ENCODE measurements at regions not wholly inside any gene's neighbourhood (a gene's known extent, or its start where the extent isn't known, plus 50 kb on each side); places are given as distances from the start of the nearest gene placed in this dataset.

GRCh38 chr4:65139998-65140397 lies 530.3 kb downstream of the EPHA5 start:
- ATAC-seq (no peak), DNase-seq (no peak)
- Histone ChIP-seq H3K36me3 (no peaks in the 10 kb centered on the region), H3K27me3 (ENCODE audit: low read depth) (no peaks in the 10 kb centered on the region), H3K9me3 (peaks cover 9% of the 10 kb centered on the region), H3K27ac (no peak overlapping the region), H3K4me3 (no peak overlapping the region), H3K4me1 (no peaks in the 10 kb centered on the region)
- intact Hi-C loops (cut with DNase I), result no loop called here
- no peak for TF ChIP-seq CTCF (IDR thresholded peaks at IDR 0.05)

GRCh38 chr4:65126200-65126599 lies 544.1 kb downstream of the EPHA5 start:
- no peaks in the 10 kb centered on the region for H3K4me1 ChIP-seq
- intact Hi-C loops (cut with DNase I), result no loop called here
- no peak overlapping the region for H3K27ac ChIP-seq
- no peak for TF ChIP-seq CTCF (IDR thresholded peaks at IDR 0.05)
- H3K27me3 ChIP-seq (ENCODE audit: low read depth), result no peaks in the 10 kb centered on the region
- DNase-seq (no peak), ATAC-seq (no peak)
- no peaks in the 10 kb centered on the region for H3K36me3 ChIP-seq
- no peak overlapping the region for H3K4me3 ChIP-seq
- H3K9me3 ChIP-seq, result no peaks in the 10 kb centered on the region

- H3K27ac ChIP-seq, result no peak overlapping the region
- no peak for TF ChIP-seq CTCF (IDR thresholded peaks at IDR 0.05)
- no peaks in the 10 kb centered on the region for H3K36me3 ChIP-seq
- H3K4me1 ChIP-seq, result no peaks in the 10 kb centered on the region
- DNase-seq (no peak), ATAC-seq (no peak)
- H3K27me3 ChIP-seq (ENCODE audit: low read depth), result no peaks in the 10 kb centered on the region
- no peaks in the 10 kb centered on the region for H3K9me3 ChIP-seq
- no peak overlapping the region for H3K4me3 ChIP-seq
- intact Hi-C loops (cut with DNase I), result no loop called here
These were observed 550.0 kb downstream of the EPHA5 start for GRCh38 chr4:65120287-65120686.

- no peaks in the 10 kb centered on the region for H3K9me3 ChIP-seq
- no peak overlapping the region for H3K4me3 ChIP-seq
- intact Hi-C loops (cut with DNase I), result no loop called here
- TF ChIP-seq CTCF (IDR thresholded peaks at IDR 0.05), result no peak
- no peak for DNase-seq
- no peaks in the 10 kb centered on the region for H3K4me1 ChIP-seq
- H3K27ac ChIP-seq, result no peak overlapping the region
- no peaks in the 10 kb centered on the region for H3K27me3 ChIP-seq (ENCODE audit: low read depth)
- no peaks in the 10 kb centered on the region for H3K36me3 ChIP-seq
- no peak for ATAC-seq
These were observed 567.9 kb downstream of the EPHA5 start for GRCh38 chr4:65102419-65102818.

- intact Hi-C loops (cut with DNase I), result no loop called here
- Histone ChIP-seq H3K4me3 (no peak overlapping the region), H3K36me3 (no peaks in the 10 kb centered on the region), H3K9me3 (no peaks in the 10 kb centered on the region), H3K4me1 (no peaks in the 10 kb centered on the region), H3K27me3 (ENCODE audit: low read depth) (no peaks in the 10 kb centered on the region), H3K27ac (no peak overlapping the region)
- TF ChIP-seq CTCF (IDR thresholded peaks at IDR 0.05), result no peak
- DNase-seq, result no peak
- no peak for ATAC-seq
These were observed 573.7 kb downstream of the EPHA5 start for GRCh38 chr4:65096630-65097029.

- no peak for ATAC-seq
- Histone ChIP-seq H3K36me3 (no peaks in the 10 kb centered on the region), H3K27me3 (ENCODE audit: low read depth) (no peaks in the 10 kb centered on the region), H3K9me3 (no peaks in the 10 kb centered on the region), H3K4me1 (no peaks in the 10 kb centered on the region), H3K27ac (no peak overlapping the region), H3K4me3 (no peak overlapping the region)
- DNase-seq, result no peak
- TF ChIP-seq CTCF (IDR thresholded peaks at IDR 0.05), result no peak
- intact Hi-C loops (cut with DNase I), result no loop called here
These were observed 580.6 kb downstream of the EPHA5 start for GRCh38 chr4:65089666-65090065.

All from lower lobe of right lung (tissue), 2 donors.